Fibroblast of the aortic adventitia (primary cell): ENCODE measurements at regions not wholly inside any gene's neighbourhood (a gene's known extent, or its start where the extent isn't known, plus 50 kb on each side); places are given as distances from the start of the nearest gene placed in this dataset.

Source experiments
- DNase-seq: peaks from one replicate; pipeline ENCODE4 v3.0.0-alpha.2; 2010; ENCODE audit warnings: low read depth
- H3K4me3 ChIP-seq: 2 replicates; pipeline ENCODE4 v1.5.1; 2011; ENCODE audit warnings: low read depth, mild to moderate bottlenecking, control low read depth, low read length, moderate library complexity
- CTCF ChIP-seq: IDR thresholded peaks from 2 replicates; pipeline ENCODE4 v1.5.1; 2011; ENCODE audit warnings: mild to moderate bottlenecking, low read length, control low read depth, inconsistent platforms; ENCODE audit not compliant: insufficient read depth

GRCh38 chr5:101370181-101370580, 467.1 kb upstream of the ST8SIA4 start:
- no peak overlapping the region for H3K4me3 ChIP-seq
- DNase-seq, result no peak
- no peak for TF ChIP-seq CTCF

GRCh38 chr5:101364469-101364868, 461.4 kb upstream of the ST8SIA4 start:
- H3K4me3 ChIP-seq, result no peak overlapping the region
- TF ChIP-seq CTCF, result no peak
- no peak for DNase-seq

GRCh38 chr5:101362067-101362466, 459.0 kb upstream of the ST8SIA4 start:
- no peak overlapping the region for H3K4me3 ChIP-seq
- DNase-seq, result no peak
- no peak for TF ChIP-seq CTCF

DNA sequence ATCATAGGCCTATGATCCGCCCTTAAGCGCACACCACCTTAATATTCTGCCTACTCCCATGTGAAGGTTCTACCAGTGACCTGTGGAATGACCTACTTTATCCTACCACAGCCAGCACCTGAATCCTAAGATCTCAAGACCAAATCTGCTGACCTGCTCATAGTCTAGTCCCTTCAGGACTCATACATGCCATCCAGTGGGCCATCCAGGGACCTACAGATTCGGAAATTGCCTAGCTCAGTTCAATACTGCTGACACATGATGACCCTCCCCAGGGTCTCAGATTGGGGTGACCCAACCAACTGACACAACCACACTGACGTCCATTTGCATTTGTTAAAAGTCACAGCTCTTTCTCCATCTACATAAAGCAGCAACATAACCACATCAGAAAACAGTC, 443.8 kb upstream of the ST8SIA4 start:
- TF ChIP-seq CTCF, result peak; percentile 43
- peak; percentile 8 for DNase-seq
- H3K4me3 ChIP-seq, result no peak overlapping the region

DNA sequence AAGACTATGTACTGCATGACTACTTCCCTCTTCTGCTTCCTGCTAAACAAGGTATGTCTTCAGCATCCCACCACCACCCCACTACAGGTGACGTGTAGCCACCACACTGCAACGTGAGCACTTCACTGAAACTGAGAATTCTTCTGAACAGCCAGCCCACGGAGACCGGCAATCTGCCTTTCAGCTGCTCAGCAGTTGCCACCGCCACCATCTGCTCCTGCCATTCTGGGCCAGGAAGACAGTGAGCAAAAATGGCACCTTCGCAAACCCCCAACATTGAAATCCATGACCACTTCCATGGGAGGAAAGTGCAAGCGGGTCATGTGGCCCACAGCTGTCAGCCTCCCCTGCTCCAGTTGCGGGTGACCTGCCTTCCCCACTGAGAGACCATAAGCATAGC, 443.4 kb upstream of the ST8SIA4 start:
- no peak for DNase-seq
- no peak for TF ChIP-seq CTCF
- H3K4me3 ChIP-seq, result no peak overlapping the region

GRCh38 chr5:101338226-101338625, 435.1 kb upstream of the ST8SIA4 start:
- H3K4me3 ChIP-seq, result no peak overlapping the region
- no peak for TF ChIP-seq CTCF
- no peak for DNase-seq

GRCh38 chr5:101327816-101328215, 424.7 kb upstream of the ST8SIA4 start:
- no peak for TF ChIP-seq CTCF
- no peak for DNase-seq
- H3K4me3 ChIP-seq, result no peak overlapping the region
